H1 (cell line): ENCODE measurements at regions not wholly inside any gene's neighbourhood (a gene's known extent, or its start where the extent isn't known, plus 50 kb on each side); places are given as distances from the start of the nearest gene placed in this dataset.

Experiments used
- CTCF ChIA-PET: fragments of 300-600 bp; sonication (Branson Sonifier 250); formaldehyde crosslinking; loops from one replicate; lab custom pipeline; 2021; ENCODE audit not compliant: partially characterized antibody; lab: Charles Lee
- POLR2A ChIA-PET: fragments of 300-600 bp; sonication (Branson Sonifier 250); formaldehyde crosslinking; loops from one replicate; lab custom pipeline; 2021; ENCODE audit warnings: inconsistent platforms; ENCODE audit not compliant: partially characterized antibody; lab: Charles Lee
- DNase-seq, 2 experiments: peaks; one replicate each; pipeline versions ENCODE4 v3.0.0 to v3.0.0-alpha.2; 2010 to 2022; ENCODE audit warnings: low spot score in 2 of 2, low read depth in 1 of 2, mixed read lengths in 1 of 2
- FAIRE-seq: peaks from 2 replicates; lab custom pipeline; 2011; peaks lifted over from hg19 to GRCh38; lab: Jason Lieb, UNC
- H2AFZ ChIP-seq: 2 replicates; pipeline ENCODE4 v1.8.1; 2012; ENCODE audit warnings: low read length, inconsistent platforms
- H2AK5ac ChIP-seq: 2 replicates; pipeline ENCODE4 v1.6.1; 2013; ENCODE audit warnings: low read depth, low read length
- H2BK120ac ChIP-seq: replicated peaks from 2 replicates; pipeline ENCODE3; 2013; ENCODE audit warnings: low read depth, low read length, inconsistent platforms
- H2BK12ac ChIP-seq: 2 replicates; pipeline ENCODE4 v1.6.1; 2013; ENCODE audit warnings: low read depth, low read length
- H2BK15ac ChIP-seq: 2 replicates; pipeline ENCODE4 v1.6.1; 2013; ENCODE audit warnings: low read length
- H2BK20ac ChIP-seq: 2 replicates; pipeline ENCODE4 v1.6.1; 2013; ENCODE audit warnings: low read length
- H2BK5ac ChIP-seq: 2 replicates; pipeline ENCODE4 v1.6.1; 2013; ENCODE audit warnings: low read depth, low read length
- H3K14ac ChIP-seq: 2 replicates; pipeline ENCODE4 v1.6.1; 2013; ENCODE audit warnings: inconsistent platforms; ENCODE audit not compliant: insufficient read length
- H3K18ac ChIP-seq: 2 replicates; pipeline ENCODE4 v1.6.1; 2013; ENCODE audit warnings: low read length; ENCODE audit errors: extremely low read depth
- H3K23ac ChIP-seq: 2 replicates; pipeline ENCODE4 v1.6.1; 2013; ENCODE audit warnings: inconsistent platforms; ENCODE audit not compliant: insufficient read length
- H3K23me2 ChIP-seq: 2 replicates; pipeline ENCODE4 v1.6.1; 2013; ENCODE audit warnings: low read depth, low read length
- H3K27ac ChIP-seq: 2 replicates; pipeline ENCODE4 v1.6.1; 2011; ENCODE audit warnings: low read depth, low read length, inconsistent platforms
- H3K27me3 ChIP-seq, 4 experiments: replicated peaks in 1 of 4; 1 replicate in 1 of 4; 2 replicates in 3 of 4; pipeline versions ENCODE4 v1.6.1 to v1.8.1; 2011 to 2013; ENCODE audit warnings: low read length in 3 of 4, mild to moderate bottlenecking in 3 of 4, inconsistent platforms in 2 of 4, mixed read lengths in 2 of 4, moderate library complexity in 1 of 4; ENCODE audit not compliant: control insufficient read depth in 3 of 4, insufficient read depth in 3 of 4; ENCODE audit errors: extremely low read depth in 1 of 4
- H3K36me3 ChIP-seq, 4 experiments: 2 replicates each; pipeline versions ENCODE4 v1.6.1 to v1.8.1; 2011 to 2013; ENCODE audit warnings: mild to moderate bottlenecking in 4 of 4, low read length in 3 of 4, moderate library complexity in 2 of 4, control low read depth in 1 of 4, inconsistent platforms in 1 of 4; ENCODE audit not compliant: insufficient read depth in 4 of 4, control insufficient read depth in 2 of 4
- H3K4ac ChIP-seq: replicated peaks from 2 replicates; pipeline ENCODE3; 2013; ENCODE audit warnings: low read length, low read depth, mixed read lengths, inconsistent platforms; ENCODE audit not compliant: insufficient read length
- H3K4me1 ChIP-seq, 4 experiments: replicated peaks in 1 of 4; 1 replicate in 1 of 4; 2 replicates in 3 of 4; pipeline versions ENCODE4 v1.6.1 to v1.8.1; 2011 to 2013; ENCODE audit warnings: low read length in 3 of 4, inconsistent platforms in 2 of 4, mixed read lengths in 1 of 4; ENCODE audit not compliant: insufficient read depth in 4 of 4, control insufficient read depth in 3 of 4
- H3K4me2 ChIP-seq, 2 experiments: 2 replicates each; pipeline versions ENCODE4 v1.6.1 to v1.8.1; 2011 to 2013; ENCODE audit warnings: low read depth in 2 of 2, low read length in 2 of 2, control low read depth in 1 of 2, inconsistent platforms in 1 of 2, mild to moderate bottlenecking in 1 of 2; ENCODE audit not compliant: insufficient read depth in 1 of 2
- H3K4me3 ChIP-seq, 4 experiments: fragments of 200-600, 300-600 bp in 1 of 4; sonication (generic), shearing (Covaris generic), sonication (Bioruptor Twin) in 1 of 4; 2 replicates each; pipeline versions ENCODE4 v1.5.1 to v1.8.1; 2011 to 2016; ENCODE audit warnings: low read length in 4 of 4, low read depth in 3 of 4, control low read depth in 2 of 4, inconsistent platforms in 2 of 4, mild to moderate bottlenecking in 2 of 4, mixed read lengths in 1 of 4, moderate library complexity in 1 of 4; ENCODE audit not compliant: insufficient read depth in 2 of 4; ENCODE audit errors: extremely low read depth in 1 of 4
- H3K56ac ChIP-seq: replicated peaks from 2 replicates; pipeline ENCODE3; 2013; ENCODE audit warnings: low read depth, mild to moderate bottlenecking, mixed read lengths, low read length, inconsistent platforms; ENCODE audit not compliant: insufficient read length
- H3K79me1 ChIP-seq: 2 replicates; pipeline ENCODE4 v1.6.1; 2013; ENCODE audit warnings: low read depth, low read length, control low read depth
- H3K79me2 ChIP-seq, 2 experiments: 2 replicates each; pipeline versions ENCODE4 v1.6.1 to v1.8.1; 2012 to 2013; ENCODE audit warnings: low read length in 2 of 2, mild to moderate bottlenecking in 2 of 2, inconsistent platforms in 1 of 2; ENCODE audit not compliant: insufficient read depth in 2 of 2, control insufficient read depth in 1 of 2
- H3K9ac ChIP-seq, 4 experiments: replicated peaks in 1 of 4; 1 replicate in 1 of 4; 2 replicates in 3 of 4; pipeline versions ENCODE4 v1.6.1 to v1.8.1; 2011 to 2013; ENCODE audit warnings: low read depth in 3 of 4, low read length in 3 of 4, control low read depth in 2 of 4, mild to moderate bottlenecking in 2 of 4, moderate library complexity in 2 of 4, inconsistent platforms in 1 of 4; ENCODE audit errors: extremely low read depth in 1 of 4
- H3K9me3 ChIP-seq, 2 experiments: 2 replicates each; pipeline versions ENCODE4 v1.6.1 to v1.8.1; 2012 to 2013; ENCODE audit warnings: mild to moderate bottlenecking in 2 of 2, moderate library complexity in 2 of 2, control low read depth in 1 of 2, inconsistent platforms in 1 of 2, low read depth in 1 of 2, low read length in 1 of 2, mixed read lengths in 1 of 2; ENCODE audit not compliant: insufficient read depth in 2 of 2
- H4K20me1 ChIP-seq, 2 experiments: replicated peaks in 1 of 2; 2 replicates each; pipeline versions ENCODE3 to v1.8.1; 2011 to 2013; ENCODE audit warnings: inconsistent platforms in 2 of 2, low read length in 2 of 2, mild to moderate bottlenecking in 1 of 2; ENCODE audit not compliant: insufficient read depth in 2 of 2, control insufficient read depth in 1 of 2
- H4K5ac ChIP-seq: 2 replicates; pipeline ENCODE4 v1.6.1; 2013; ENCODE audit warnings: low read length, low read depth, mixed read lengths, inconsistent platforms; ENCODE audit not compliant: insufficient read length
- H4K8ac ChIP-seq: 2 replicates; pipeline ENCODE4 v1.8.0; 2013; ENCODE audit warnings: mild to moderate bottlenecking, moderate library complexity, low read length, inconsistent platforms; ENCODE audit not compliant: insufficient read depth; ENCODE audit errors: extremely low read depth
- H4K91ac ChIP-seq: replicated peaks from 2 replicates; pipeline ENCODE3; 2013; ENCODE audit warnings: low read length, mixed read lengths, inconsistent platforms; ENCODE audit not compliant: insufficient read length
- SAP30 ChIP-seq: fragments of 300-600 bp; sonication (generic); IDR thresholded peaks from 2 replicates; pipeline ENCODE4 v1.7.1; 2012; ENCODE audit warnings: low read length, moderate library complexity, mild to moderate bottlenecking, inconsistent platforms; ENCODE audit not compliant: insufficient read depth, insufficient replicate concordance
- WGBS, 2 experiments: shearing (Covaris generic) in 1 of 2; methylation state at CpG; one replicate each; pipeline versions ENCODE4 v1.1.6 to v1.1.7; 2013 to 2015; ENCODE audit warnings: low lambda C conversion rate in 2 of 2, mixed read lengths in 2 of 2, inconsistent platforms in 1 of 2, low coverage in 1 of 2, missing lambda C conversion rate in 1 of 2; ENCODE audit not compliant: insufficient replicate concordance in 2 of 2, insufficient coverage in 1 of 2, insufficient read length in 1 of 2; ENCODE audit errors: extremely low coverage in 1 of 2, missing lambda C conversion rate in 1 of 2; 5-methylcytosine and 5-hydroxymethylcytosine counted together
- TF ChIP-seq, protein P1 (sequence below), 3 experiments: IDR thresholded peaks; 1 replicate in 2 of 3; 2 replicates in 1 of 3; pipeline versions ENCODE4 v1.5.1 to v1.6.1; 2011; ENCODE audit warnings: low read length in 3 of 3, mild to moderate bottlenecking in 3 of 3, inconsistent platforms in 2 of 3, low read depth in 1 of 3, moderate library complexity in 1 of 3; ENCODE audit not compliant: insufficient read depth in 1 of 3; ENCODE audit errors: control extremely low read depth in 1 of 3

- H2BK120ac ChIP-seq: no peak overlapping the region
- no peaks in the 10 kb centered on the region for H3K36me3 ChIP-seq
- no peak overlapping the region for H4K5ac ChIP-seq
- no peaks in the 10 kb centered on the region for H3K79me1 ChIP-seq
- 0 out of 2 replicates have a peak overlapping the region, but pooled peaks have one; percentile 48 for H3K18ac ChIP-seq
- POLR2A ChIA-PET: no interaction called here
- no peak overlapping the region for H2BK20ac ChIP-seq
- H2BK15ac ChIP-seq: no peak overlapping the region
- CTCF ChIA-PET: interaction anchor here (0.8 to 5.4 kb wide), 16 partner anchors 11 to 210 kb away, joined by 3 to 29 read pairs (median 3); no protein-coding TSS in a partner anchor
- peak in 1 of 2 experiments; percentile 19 for DNase-seq
- no peak overlapping the region for H2BK12ac ChIP-seq
- no peak overlapping the region for H2BK5ac ChIP-seq
- H3K4ac ChIP-seq: no peak overlapping the region
- H3K23ac ChIP-seq: no peak overlapping the region
- no peak overlapping the region for H3K4me3 ChIP-seq
- no peaks in the 10 kb centered on the region for H3K9me3 ChIP-seq
- no peak overlapping the region for H3K14ac ChIP-seq
- no peak overlapping the region for H3K56ac ChIP-seq
- H2AFZ ChIP-seq: no peak overlapping the region
- TF ChIP-seq, protein P1, sequence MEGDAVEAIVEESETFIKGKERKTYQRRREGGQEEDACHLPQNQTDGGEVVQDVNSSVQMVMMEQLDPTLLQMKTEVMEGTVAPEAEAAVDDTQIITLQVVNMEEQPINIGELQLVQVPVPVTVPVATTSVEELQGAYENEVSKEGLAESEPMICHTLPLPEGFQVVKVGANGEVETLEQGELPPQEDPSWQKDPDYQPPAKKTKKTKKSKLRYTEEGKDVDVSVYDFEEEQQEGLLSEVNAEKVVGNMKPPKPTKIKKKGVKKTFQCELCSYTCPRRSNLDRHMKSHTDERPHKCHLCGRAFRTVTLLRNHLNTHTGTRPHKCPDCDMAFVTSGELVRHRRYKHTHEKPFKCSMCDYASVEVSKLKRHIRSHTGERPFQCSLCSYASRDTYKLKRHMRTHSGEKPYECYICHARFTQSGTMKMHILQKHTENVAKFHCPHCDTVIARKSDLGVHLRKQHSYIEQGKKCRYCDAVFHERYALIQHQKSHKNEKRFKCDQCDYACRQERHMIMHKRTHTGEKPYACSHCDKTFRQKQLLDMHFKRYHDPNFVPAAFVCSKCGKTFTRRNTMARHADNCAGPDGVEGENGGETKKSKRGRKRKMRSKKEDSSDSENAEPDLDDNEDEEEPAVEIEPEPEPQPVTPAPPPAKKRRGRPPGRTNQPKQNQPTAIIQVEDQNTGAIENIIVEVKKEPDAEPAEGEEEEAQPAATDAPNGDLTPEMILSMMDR (IDR thresholded peaks at IDR 0.05; ENCODE audit: control extremely low read depth in 1 of 3, insufficient read depth in 1 of 3, low read depth in 1 of 3, low read length in 3 of 3): peak in 1 of 3 experiments; percentile 21; a peak in 1 of 4 replicates
- no peak for TF ChIP-seq SAP30
- TF ChIP-seq, all 59 proteins: peak for 1
- H4K8ac ChIP-seq: no peak overlapping the region
- no peak overlapping the region for H4K91ac ChIP-seq
- 69% methylated on average over 6 of the region's 7 CpGs; no CpG with 5 or more reads in 1 of the 2 experiments for WGBS, 2 experiments
- no peaks in the 10 kb centered on the region for H3K79me2 ChIP-seq
- H4K20me1 ChIP-seq: no peaks in the 10 kb centered on the region
- no peak overlapping the region for H2AK5ac ChIP-seq
- no peak for FAIRE-seq
- no peaks in the 10 kb centered on the region for H3K23me2 ChIP-seq
- H3K4me2 ChIP-seq: no peak overlapping the region
- no peak overlapping the region for H3K9ac ChIP-seq
- H3K4me1 ChIP-seq: peaks cover 3 to 27% (median 11%) of the 10 kb centered on the region in 4 experiments; a peak in 6 of 7 replicates
- H3K27ac ChIP-seq: no peak overlapping the region
- H3K27me3 ChIP-seq: no peaks in the 10 kb centered on the region; a peak in 2 of 7 replicates
These were observed 138.1 kb upstream of the UNC5B start for GRCh38 chr10:71074176-71074755.
